CD14-positive monocyte (primary cell): ENCODE measurements at regions not wholly inside any gene's neighbourhood (a gene's known extent, or its start where the extent isn't known, plus 50 kb on each side); places are given as distances from the start of the nearest gene placed in this dataset.

Experiments used
- DNase-seq, 3 donors: peaks; one replicate each; pipeline ENCODE4 v3.0.0-alpha.2; 2011 to 2022
- H2AFZ ChIP-seq: 2 replicates; pipeline ENCODE4 v1.6.0; 2012; ENCODE audit warnings: mild to moderate bottlenecking, low read depth, low read length, inconsistent platforms; ENCODE audit not compliant: insufficient read depth, poor library complexity, severe bottlenecking
- H3K27ac ChIP-seq, 2 donors: 1 replicate in 1 of 2; 2 replicates in 1 of 2; pipeline ENCODE4 v1.5.1; 2012 to 2013; ENCODE audit warnings: low read length in 2 of 2, control low read depth in 1 of 2, inconsistent platforms in 1 of 2, low read depth in 1 of 2, mild to moderate bottlenecking in 1 of 2
- H3K27me3 ChIP-seq, 2 donors: one replicate each; pipeline versions ENCODE4 v1.6.0 to v1.6.1; 2011 to 2013; ENCODE audit warnings: low read length in 2 of 2; ENCODE audit not compliant: control insufficient read depth in 2 of 2, insufficient read depth in 2 of 2
- H3K36me3 ChIP-seq, 2 donors: replicated peaks in 1 of 2; 1 replicate in 1 of 2; 2 replicates in 1 of 2; pipeline versions ENCODE4 v1.5.1 to v1.6.1; 2012 to 2013; ENCODE audit warnings: low read length in 2 of 2, control low read depth in 1 of 2, inconsistent platforms in 1 of 2, mild to moderate bottlenecking in 1 of 2; ENCODE audit not compliant: insufficient read depth in 2 of 2, control insufficient read depth in 1 of 2
- H3K4me1 ChIP-seq, 2 donors: 1 replicate in 1 of 2; 2 replicates in 1 of 2; pipeline versions ENCODE4 v1.5.1 to v1.6.1; 2012 to 2013; ENCODE audit warnings: low read length in 2 of 2, control low read depth in 1 of 2, inconsistent platforms in 1 of 2, mild to moderate bottlenecking in 1 of 2, moderate library complexity in 1 of 2; ENCODE audit not compliant: insufficient read depth in 2 of 2, control insufficient read depth in 1 of 2
- H3K4me2 ChIP-seq: replicated peaks from 2 replicates; pipeline ENCODE3; 2012; ENCODE audit warnings: low read length, moderate library complexity, mild to moderate bottlenecking; ENCODE audit not compliant: poor library complexity, severe bottlenecking; ENCODE audit errors: extremely low read depth
- H3K4me3 ChIP-seq, 3 experiments: fragments of 200-600 bp in 1 of 3; sonication (generic) in 1 of 3; replicated peaks in 1 of 3; 1 replicate in 2 of 3; 2 replicates in 1 of 3; pipeline ENCODE4 v1.5.1; 2011 to 2013; ENCODE audit warnings: low read length in 3 of 3, mild to moderate bottlenecking in 3 of 3, control low read depth in 2 of 3, low read depth in 2 of 3, inconsistent platforms in 1 of 3, moderate library complexity in 1 of 3
- H3K79me2 ChIP-seq: 2 replicates; pipeline ENCODE4 v1.6.0; 2012; ENCODE audit warnings: mild to moderate bottlenecking, control low read depth, inconsistent platforms, low read length, moderate library complexity; ENCODE audit not compliant: insufficient read depth
- H3K9ac ChIP-seq: 2 replicates; pipeline ENCODE4 v1.6.0; 2017; ENCODE audit warnings: low read length, mild to moderate bottlenecking; ENCODE audit not compliant: insufficient read depth, poor library complexity, severe bottlenecking
- H3K9me3 ChIP-seq, 2 donors: replicated peaks in 1 of 2; 1 replicate in 1 of 2; 2 replicates in 1 of 2; pipeline versions ENCODE4 v1.5.1 to v1.6.1; 2012 to 2013; ENCODE audit warnings: low read length in 2 of 2, control low read depth in 1 of 2; ENCODE audit not compliant: control insufficient read depth in 1 of 2, insufficient read depth in 1 of 2
- H4K20me1 ChIP-seq: 2 replicates; pipeline ENCODE4 v1.6.0; 2012; ENCODE audit warnings: mild to moderate bottlenecking, low read length, control low read depth, moderate library complexity; ENCODE audit not compliant: insufficient read depth
- H3K27ac Mint-ChIP-seq, 7 donors: one replicate each; pipeline ENCODE4 v1.8.0; 2020; ENCODE audit warnings: mild to moderate bottlenecking in 7 of 7, mixed read lengths in 7 of 7, moderate library complexity in 6 of 7, inconsistent platforms in 2 of 7
- H3K27me3 Mint-ChIP-seq, 3 donors: one replicate each; pipeline ENCODE4 v1.8.0; 2021 to 2022; ENCODE audit warnings: low read depth in 3 of 3, mild to moderate bottlenecking in 3 of 3, mixed read lengths in 3 of 3, moderate library complexity in 3 of 3, inconsistent platforms in 1 of 3
- H3K36me3 Mint-ChIP-seq, 2 donors: one replicate each; pipeline ENCODE4 v1.8.0; 2020; ENCODE audit warnings: mixed read lengths in 2 of 2, inconsistent platforms in 1 of 2, mild to moderate bottlenecking in 1 of 2
- H3K4me1 Mint-ChIP-seq: one replicate; pipeline ENCODE4 v1.8.0; 2020; ENCODE audit warnings: mild to moderate bottlenecking, mixed read lengths
- H3K4me3 Mint-ChIP-seq, 2 donors: one replicate each; pipeline ENCODE4 v1.8.0; 2020; ENCODE audit warnings: mild to moderate bottlenecking in 2 of 2, mixed read lengths in 2 of 2, moderate library complexity in 1 of 2
- H3K9me3 Mint-ChIP-seq, 7 donors: one replicate each; pipeline ENCODE4 v1.8.0; 2020 to 2022; ENCODE audit warnings: mixed read lengths in 7 of 7, mild to moderate bottlenecking in 6 of 7, moderate library complexity in 6 of 7, inconsistent platforms in 2 of 7
- CTCF ChIP-seq: fragments of 200-600 bp; IDR thresholded peaks from one replicate; pipeline ENCODE4 v1.8.0; 2022; ENCODE audit warnings: antibody characterized with exemption, mild to moderate bottlenecking
- WGBS: methylation state at CpG from one replicate; pipeline ENCODE4 v1.1.5; 2013; ENCODE audit warnings: missing lambda C conversion rate; ENCODE audit not compliant: insufficient coverage; 5-methylcytosine and 5-hydroxymethylcytosine counted together
- intact Hi-C, 2 donors: fragments of 100-400 bp; cut with micrococcal nuclease; formaldehyde crosslinking; loops; one replicate each; pipeline versions ENCODE4 v1.15.0 to v1.15.1; 2023

- no peaks in the 10 kb centered on the region for H3K4me1 ChIP-seq
- H3K79me2 ChIP-seq = no peaks in the 10 kb centered on the region
- no peak overlapping the region for H3K27ac ChIP-seq
- H2AFZ ChIP-seq = no peak overlapping the region
- no peak overlapping the region for H3K4me3 ChIP-seq
- H3K36me3 Mint-ChIP-seq = no peaks in the 10 kb centered on the region
- no peaks in the 10 kb centered on the region for H3K9me3 ChIP-seq
- H3K9ac ChIP-seq = no peak overlapping the region
- no peaks in the 10 kb centered on the region for H4K20me1 ChIP-seq
- H3K27me3 ChIP-seq = peaks cover 9 to 28% of the 10 kb centered on the region in 2 donors
- intact Hi-C loops = no loop called here
- WGBS = 89% methylated on average over 2 of the region's 4 CpGs
- H3K4me1 Mint-ChIP-seq = peaks cover 6% of the 10 kb centered on the region
- H3K36me3 ChIP-seq = no peaks in the 10 kb centered on the region
- DNase-seq = no peak
- H3K27me3 Mint-ChIP-seq = peaks cover 4 to 29% (median 11%) of the 10 kb centered on the region in 3 donors
- peak overlapping the region in 1 of 7 donors; percentile 11 for H3K27ac Mint-ChIP-seq
- no peak overlapping the region for H3K4me2 ChIP-seq
- H3K4me3 Mint-ChIP-seq = no peak overlapping the region
- H3K9me3 Mint-ChIP-seq = peaks cover 2 to 13% (median 7%) of the 10 kb centered on the region in 7 donors
- no peak for TF ChIP-seq CTCF
Measured at GRCh38 chr7:25970356-25970755, 181.6 kb upstream of the NFE2L3 start.

GRCh38 chr7:25970911-25971310, 181.1 kb upstream of the NFE2L3 start:
- WGBS = 100% methylated on average over 2 of the region's 5 CpGs
- TF ChIP-seq CTCF = no peak
- Histone ChIP-seq H3K27me3 (peaks cover 7 to 28% of the 10 kb centered on the region in 2 donors), H3K4me2 (no peak overlapping the region), H3K4me3 (no peak overlapping the region), H3K79me2 (no peaks in the 10 kb centered on the region), H2AFZ (no peak overlapping the region), H3K9me3 (no peaks in the 10 kb centered on the region), H3K36me3 (no peaks in the 10 kb centered on the region), H3K4me1 (no peaks in the 10 kb centered on the region), H3K9ac (no peak overlapping the region), H4K20me1 (no peaks in the 10 kb centered on the region), H3K27ac (no peak overlapping the region)
- H3K4me1 Mint-ChIP-seq = peaks cover 6% of the 10 kb centered on the region
- DNase-seq = no peak
- no peak overlapping the region for H3K27ac Mint-ChIP-seq
- peaks cover 2 to 17% (median 7%) of the 10 kb centered on the region in 7 donors for H3K9me3 Mint-ChIP-seq
- intact Hi-C loops = no loop called here
- H3K4me3 Mint-ChIP-seq = no peak overlapping the region
- no peaks in the 10 kb centered on the region for H3K36me3 Mint-ChIP-seq
- H3K27me3 Mint-ChIP-seq = peaks cover 4 to 28% (median 13%) of the 10 kb centered on the region in 3 donors
